ENCODE measurements at regions not wholly inside any gene's neighbourhood (a gene's known extent, or its start where the extent isn't known, plus 50 kb on each side); places are given as distances from the start of the nearest gene placed in this dataset.

GRCh38 chr4:180156684-180157083 is 2086.5 kb upstream of the TENM3 start:
- no peak for TF ChIP-seq POLR2A (IDR thresholded peaks at IDR 0.05; ENCODE audit: low read depth, low read length)
- no peak for TF ChIP-seq TAF1 (IDR thresholded peaks at IDR 0.05; ENCODE audit: borderline replicate concordance, low read depth, low read length)
